HEK293T (cell line): ENCODE measurements at regions not wholly inside any gene's neighbourhood (a gene's known extent, or its start where the extent isn't known, plus 50 kb on each side); places are given as distances from the start of the nearest gene placed in this dataset.

Source experiments
- ELF4 ChIP-seq: fragments of 450-650 bp; IDR thresholded peaks from 2 replicates; pipeline ENCODE4 v1.6.1; 2017; ENCODE audit warnings: antibody characterized with exemption
- HDGF ChIP-seq: fragments of 450-650 bp; IDR thresholded peaks from 2 replicates; pipeline ENCODE4 v1.6.1; 2017; ENCODE audit warnings: antibody characterized with exemption, borderline replicate concordance
- NFRKB ChIP-seq: fragments of 450-650 bp; IDR thresholded peaks from 2 replicates; pipeline ENCODE4 v1.6.1; 2016; ENCODE audit warnings: mild to moderate bottlenecking, moderate library complexity
- ZNF384 ChIP-seq: fragments of 450-650 bp; IDR thresholded peaks from 2 replicates; pipeline ENCODE4 v1.6.1; 2016

DNA sequence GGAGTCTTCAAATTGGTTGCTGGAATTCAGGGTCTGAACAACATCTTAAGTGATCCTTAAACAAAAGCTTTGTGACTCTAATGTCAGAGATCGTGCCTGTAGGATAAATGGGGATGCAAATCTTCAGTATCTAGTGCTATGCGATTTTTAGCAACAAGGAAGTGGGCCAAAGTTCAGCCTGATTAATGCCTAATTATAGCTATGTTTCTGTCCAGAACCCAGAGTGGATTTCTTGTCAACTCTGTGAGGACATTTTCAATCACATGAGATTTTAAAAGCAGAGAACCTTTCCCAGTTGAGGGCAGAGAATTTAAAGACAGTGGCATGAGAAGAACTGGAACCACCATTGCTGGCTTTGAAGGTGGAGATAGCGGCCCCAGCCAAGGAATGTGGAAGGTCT, 84.3 kb upstream of the PCDH9 start:
- TF ChIP-seq ZNF384 (no peak), HDGF (no peak), NFRKB (no peak), ELF4 (no peak)
